ENCODE measurements at regions not wholly inside any gene's neighbourhood (a gene's known extent, or its start where the extent isn't known, plus 50 kb on each side); places are given as distances from the start of the nearest gene placed in this dataset.

GRCh38 chr4:163077680-163078079 is 89.0 kb downstream of the NAF1 start:
- Mint-ChIP-seq H3K4me1 (ENCODE audit: low read depth) (no peaks in the 10 kb centered on the region), H3K36me3 (ENCODE audit: low read depth) (no peaks in the 10 kb centered on the region), H3K27ac (no peak overlapping the region), H3K27me3 (peaks cover 2% of the 10 kb centered on the region), H3K4me3 (no peak overlapping the region), H3K9me3 (no peaks in the 10 kb centered on the region)
- ATAC-seq: no peak
- DNase-seq: no peak
- POLR2A ChIA-PET: no interaction called here
- intact Hi-C loops (cut with micrococcal nuclease): no loop called here
- CTCF ChIA-PET: no interaction called here
- TF ChIP-seq, protein P1, sequence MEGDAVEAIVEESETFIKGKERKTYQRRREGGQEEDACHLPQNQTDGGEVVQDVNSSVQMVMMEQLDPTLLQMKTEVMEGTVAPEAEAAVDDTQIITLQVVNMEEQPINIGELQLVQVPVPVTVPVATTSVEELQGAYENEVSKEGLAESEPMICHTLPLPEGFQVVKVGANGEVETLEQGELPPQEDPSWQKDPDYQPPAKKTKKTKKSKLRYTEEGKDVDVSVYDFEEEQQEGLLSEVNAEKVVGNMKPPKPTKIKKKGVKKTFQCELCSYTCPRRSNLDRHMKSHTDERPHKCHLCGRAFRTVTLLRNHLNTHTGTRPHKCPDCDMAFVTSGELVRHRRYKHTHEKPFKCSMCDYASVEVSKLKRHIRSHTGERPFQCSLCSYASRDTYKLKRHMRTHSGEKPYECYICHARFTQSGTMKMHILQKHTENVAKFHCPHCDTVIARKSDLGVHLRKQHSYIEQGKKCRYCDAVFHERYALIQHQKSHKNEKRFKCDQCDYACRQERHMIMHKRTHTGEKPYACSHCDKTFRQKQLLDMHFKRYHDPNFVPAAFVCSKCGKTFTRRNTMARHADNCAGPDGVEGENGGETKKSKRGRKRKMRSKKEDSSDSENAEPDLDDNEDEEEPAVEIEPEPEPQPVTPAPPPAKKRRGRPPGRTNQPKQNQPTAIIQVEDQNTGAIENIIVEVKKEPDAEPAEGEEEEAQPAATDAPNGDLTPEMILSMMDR (IDR thresholded peaks at IDR 0.05): no peak

- Mint-ChIP-seq H3K27me3 (peaks cover 5% of the 10 kb centered on the region), H3K9me3 (no peaks in the 10 kb centered on the region), H3K36me3 (ENCODE audit: low read depth) (no peaks in the 10 kb centered on the region), H3K4me3 (no peak overlapping the region), H3K4me1 (ENCODE audit: low read depth) (no peaks in the 10 kb centered on the region), H3K27ac (no peak overlapping the region)
- TF ChIP-seq, protein P1 (IDR thresholded peaks at IDR 0.05): no peak
- intact Hi-C loops (cut with micrococcal nuclease): no loop called here
- ATAC-seq (no peak), DNase-seq (no peak)
- POLR2A ChIA-PET: no interaction called here
- CTCF ChIA-PET: no interaction called here
Observed at GRCh38 chr4:163072222-163072621, 94.5 kb downstream of the NAF1 start.

- TF ChIP-seq, protein P1 (IDR thresholded peaks at IDR 0.05): no peak
- POLR2A ChIA-PET: no interaction called here
- ATAC-seq (no peak), DNase-seq (no peak)
- Mint-ChIP-seq H3K27me3 (peaks cover 5% of the 10 kb centered on the region), H3K27ac (no peak overlapping the region), H3K4me1 (ENCODE audit: low read depth) (no peaks in the 10 kb centered on the region), H3K4me3 (no peak overlapping the region), H3K36me3 (ENCODE audit: low read depth) (no peaks in the 10 kb centered on the region), H3K9me3 (no peaks in the 10 kb centered on the region)
- CTCF ChIA-PET: no interaction called here
- intact Hi-C loops (cut with micrococcal nuclease): no loop called here
Observed at GRCh38 chr4:163071308-163071707, 95.4 kb downstream of the NAF1 start.

DNA sequence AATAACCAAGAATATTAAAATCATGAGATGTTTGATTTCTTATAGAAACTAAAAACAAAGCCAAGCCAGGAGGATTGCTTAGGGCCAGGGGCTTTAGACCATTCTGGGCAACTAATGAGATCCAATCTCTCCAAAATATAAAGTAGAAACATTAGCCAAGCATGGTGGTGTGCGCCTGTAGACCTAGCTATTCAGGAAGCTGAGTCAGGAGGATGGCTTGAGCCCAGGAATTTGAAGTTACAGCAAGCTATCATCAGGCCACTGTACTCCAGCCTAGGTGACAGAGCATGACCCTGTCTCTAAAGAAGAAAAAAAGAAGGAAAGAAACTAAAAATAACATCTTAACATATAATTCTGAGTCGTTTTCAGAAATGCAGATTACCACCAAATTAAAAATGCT is 96.7 kb downstream of the NAF1 start:
- no peaks in the 10 kb centered on the region for H3K36me3 Mint-ChIP-seq (ENCODE audit: low read depth)
- peaks cover 3% of the 10 kb centered on the region for H3K27me3 Mint-ChIP-seq
- H3K4me3 Mint-ChIP-seq: no peak overlapping the region
- intact Hi-C loops (cut with micrococcal nuclease): no loop called here
- no peaks in the 10 kb centered on the region for H3K9me3 Mint-ChIP-seq
- H3K27ac Mint-ChIP-seq: no peak overlapping the region
- ATAC-seq: no peak
- POLR2A ChIA-PET: no interaction called here
- TF ChIP-seq, protein P1 (IDR thresholded peaks at IDR 0.05): no peak
- no peaks in the 10 kb centered on the region for H3K4me1 Mint-ChIP-seq (ENCODE audit: low read depth)
- CTCF ChIA-PET: interaction anchor here (1.2 kb wide), 1 partner anchor 8 kb away, joined by 3 read pairs; no protein-coding TSS in a partner anchor
- DNase-seq: no peak

DNA sequence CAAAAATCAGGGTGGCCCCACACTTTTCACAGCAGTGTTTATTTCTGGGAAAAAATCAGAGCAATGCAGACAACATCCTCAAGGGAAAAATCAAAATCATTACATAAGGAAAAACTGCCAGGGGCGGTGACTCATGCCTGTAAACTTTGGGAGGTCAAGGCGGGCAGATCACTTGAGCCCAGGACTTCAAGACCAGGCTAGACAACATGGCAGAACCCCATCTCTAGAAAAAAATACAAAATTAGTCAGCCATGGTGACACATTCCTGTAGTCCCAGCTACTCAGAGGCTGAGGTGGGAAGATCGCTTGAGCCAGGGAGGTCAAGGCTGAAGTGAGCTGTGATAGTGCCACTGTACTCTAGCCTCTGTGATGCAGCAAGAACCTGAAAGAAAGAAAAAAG is 102.8 kb downstream of the NAF1 start:
- Mint-ChIP-seq H3K36me3 (ENCODE audit: low read depth) (no peaks in the 10 kb centered on the region), H3K9me3 (no peaks in the 10 kb centered on the region), H3K27ac (no peak overlapping the region), H3K27me3 (peaks cover 3% of the 10 kb centered on the region), H3K4me3 (no peak overlapping the region), H3K4me1 (ENCODE audit: low read depth) (no peaks in the 10 kb centered on the region)
- POLR2A ChIA-PET: no interaction called here
- intact Hi-C loops (cut with micrococcal nuclease): no loop called here
- TF ChIP-seq, protein P1 (IDR thresholded peaks at IDR 0.05): no peak
- DNase-seq: no peak
- ATAC-seq: no peak
- CTCF ChIA-PET: no interaction called here

Data from activated CD8-positive, alpha-beta T cell treated with anti-CD3 and anti-CD28 coated beads for 36 hours (primary cell).